Kidney epithelial cell (primary cell): ENCODE measurements at regions not wholly inside any gene's neighbourhood (a gene's known extent, or its start where the extent isn't known, plus 50 kb on each side); places are given as distances from the start of the nearest gene placed in this dataset.

Source experiments
- DNase-seq: peaks from one replicate; pipeline ENCODE4 v3.0.0-alpha.2; 2010; ENCODE audit warnings: low read depth
- H3K27me3 ChIP-seq: 2 replicates; pipeline ENCODE4 v1.6.0; 2011; ENCODE audit warnings: low read length; ENCODE audit not compliant: control insufficient read depth, insufficient read depth
- H3K36me3 ChIP-seq: 2 replicates; pipeline ENCODE4 v1.5.1; 2011; ENCODE audit warnings: low read length; ENCODE audit not compliant: control insufficient read depth, insufficient read depth
- H3K4me3 ChIP-seq: 2 replicates; pipeline ENCODE4 v1.5.1; 2011; ENCODE audit warnings: low read depth, mild to moderate bottlenecking, control low read depth, low read length
- TF ChIP-seq, protein P1 (sequence below): IDR thresholded peaks from 2 replicates; pipeline ENCODE4 v1.5.1; 2011; ENCODE audit warnings: mild to moderate bottlenecking, moderate library complexity, low read length, control low read depth, inconsistent platforms; ENCODE audit not compliant: insufficient read depth, poor library complexity, severe bottlenecking

GRCh38 chr10:80786322-80786721, 248.6 kb downstream of the SH2D4B start:
- Histone ChIP-seq H3K36me3 (no peaks in the 10 kb centered on the region), H3K27me3 (no peaks in the 10 kb centered on the region), H3K4me3 (no peak overlapping the region)
- TF ChIP-seq, protein P1, sequence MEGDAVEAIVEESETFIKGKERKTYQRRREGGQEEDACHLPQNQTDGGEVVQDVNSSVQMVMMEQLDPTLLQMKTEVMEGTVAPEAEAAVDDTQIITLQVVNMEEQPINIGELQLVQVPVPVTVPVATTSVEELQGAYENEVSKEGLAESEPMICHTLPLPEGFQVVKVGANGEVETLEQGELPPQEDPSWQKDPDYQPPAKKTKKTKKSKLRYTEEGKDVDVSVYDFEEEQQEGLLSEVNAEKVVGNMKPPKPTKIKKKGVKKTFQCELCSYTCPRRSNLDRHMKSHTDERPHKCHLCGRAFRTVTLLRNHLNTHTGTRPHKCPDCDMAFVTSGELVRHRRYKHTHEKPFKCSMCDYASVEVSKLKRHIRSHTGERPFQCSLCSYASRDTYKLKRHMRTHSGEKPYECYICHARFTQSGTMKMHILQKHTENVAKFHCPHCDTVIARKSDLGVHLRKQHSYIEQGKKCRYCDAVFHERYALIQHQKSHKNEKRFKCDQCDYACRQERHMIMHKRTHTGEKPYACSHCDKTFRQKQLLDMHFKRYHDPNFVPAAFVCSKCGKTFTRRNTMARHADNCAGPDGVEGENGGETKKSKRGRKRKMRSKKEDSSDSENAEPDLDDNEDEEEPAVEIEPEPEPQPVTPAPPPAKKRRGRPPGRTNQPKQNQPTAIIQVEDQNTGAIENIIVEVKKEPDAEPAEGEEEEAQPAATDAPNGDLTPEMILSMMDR = no peak
- no peak for DNase-seq

DNA sequence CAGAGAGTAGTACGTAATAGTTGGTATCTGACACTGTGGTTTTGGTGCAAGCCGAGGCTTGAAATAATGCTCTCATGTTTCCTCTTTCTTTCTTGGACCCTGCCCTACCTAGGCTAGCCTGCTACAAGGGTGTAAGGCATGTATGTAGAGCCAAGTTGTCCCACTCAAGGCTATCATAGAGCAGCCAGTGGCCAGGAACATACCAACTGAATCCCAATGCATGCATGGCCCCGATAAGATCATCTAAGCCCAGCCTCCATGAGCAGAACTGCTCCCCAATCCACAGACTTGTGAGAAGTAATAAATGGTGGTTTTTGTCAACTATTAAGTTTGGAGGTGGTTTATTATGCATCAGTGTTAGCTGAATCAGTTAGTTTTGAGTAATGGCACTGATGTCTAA, 250.2 kb downstream of the SH2D4B start:
- H3K4me3 ChIP-seq = no peak overlapping the region
- H3K36me3 ChIP-seq = no peaks in the 10 kb centered on the region
- TF ChIP-seq, protein P1 = no peak
- H3K27me3 ChIP-seq = no peaks in the 10 kb centered on the region
- DNase-seq = no peak

DNA sequence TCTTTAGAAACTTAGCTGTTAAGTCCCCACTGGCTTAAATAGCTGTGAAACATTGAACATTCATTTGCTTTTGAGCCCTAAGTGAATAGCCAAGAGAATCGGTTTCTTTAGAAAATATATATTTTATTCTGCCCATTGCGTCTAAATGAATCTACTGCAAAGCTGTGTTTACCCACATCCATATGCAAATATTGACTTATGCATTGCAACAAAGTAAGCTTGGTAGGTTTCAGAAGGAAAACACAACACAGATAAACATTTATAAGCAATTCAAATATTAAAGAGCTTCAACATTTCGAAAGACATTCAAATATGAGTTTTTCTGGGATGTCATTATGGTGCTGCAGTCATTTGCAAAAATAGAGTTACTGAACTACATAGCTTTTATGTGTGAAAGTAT, 257.3 kb downstream of the SH2D4B start:
- Histone ChIP-seq H3K4me3 (no peak overlapping the region), H3K27me3 (no peaks in the 10 kb centered on the region), H3K36me3 (no peaks in the 10 kb centered on the region)
- TF ChIP-seq, protein P1 = no peak
- no peak for DNase-seq

- Histone ChIP-seq H3K36me3 (no peaks in the 10 kb centered on the region), H3K27me3 (no peaks in the 10 kb centered on the region), H3K4me3 (no peak overlapping the region)
- DNase-seq = no peak
- TF ChIP-seq, protein P1 = no peak
Measured at GRCh38 chr10:80805343-80806020, 267.8 kb downstream of the SH2D4B start.

DNA sequence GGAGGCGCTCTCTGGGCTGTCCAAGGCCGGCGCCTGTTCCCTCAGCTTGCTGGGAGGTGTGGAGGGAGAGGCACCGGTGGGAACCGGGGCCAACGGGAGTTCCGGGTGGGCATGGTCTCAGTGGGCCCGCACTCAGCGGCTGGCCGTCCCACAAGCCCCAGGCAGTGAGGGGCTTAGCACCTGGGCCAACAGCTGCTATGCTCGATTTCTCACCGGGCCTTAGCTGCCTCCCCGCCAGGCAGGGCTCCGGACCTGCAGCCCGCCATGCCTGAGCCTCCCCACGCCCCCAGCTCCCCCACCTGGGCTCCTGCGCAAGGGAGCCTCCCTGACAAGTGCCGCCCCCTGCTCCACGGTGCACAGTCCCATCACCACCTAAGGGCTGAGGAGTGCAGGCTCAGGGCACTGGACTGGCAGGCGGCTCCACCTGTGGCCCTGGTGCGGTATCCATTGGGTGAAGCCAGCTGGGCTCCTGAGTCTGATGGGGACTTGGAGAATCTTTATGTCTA, 276.5 kb downstream of the SH2D4B start:
- TF ChIP-seq, protein P1 = no peak
- Histone ChIP-seq H3K4me3 (no peak overlapping the region), H3K36me3 (no peaks in the 10 kb centered on the region), H3K27me3 (no peaks in the 10 kb centered on the region)
- no peak for DNase-seq

- DNase-seq = no peak
- H3K36me3 ChIP-seq = no peaks in the 10 kb centered on the region
- no peak overlapping the region for H3K4me3 ChIP-seq
- no peaks in the 10 kb centered on the region for H3K27me3 ChIP-seq
- TF ChIP-seq, protein P1 = no peak
Measured at GRCh38 chr10:80829151-80829550, 291.4 kb downstream of the SH2D4B start.
